ENCODE measurements at regions not wholly inside any gene's neighbourhood (a gene's known extent, or its start where the extent isn't known, plus 50 kb on each side); places are given as distances from the start of the nearest gene placed in this dataset.

DNA sequence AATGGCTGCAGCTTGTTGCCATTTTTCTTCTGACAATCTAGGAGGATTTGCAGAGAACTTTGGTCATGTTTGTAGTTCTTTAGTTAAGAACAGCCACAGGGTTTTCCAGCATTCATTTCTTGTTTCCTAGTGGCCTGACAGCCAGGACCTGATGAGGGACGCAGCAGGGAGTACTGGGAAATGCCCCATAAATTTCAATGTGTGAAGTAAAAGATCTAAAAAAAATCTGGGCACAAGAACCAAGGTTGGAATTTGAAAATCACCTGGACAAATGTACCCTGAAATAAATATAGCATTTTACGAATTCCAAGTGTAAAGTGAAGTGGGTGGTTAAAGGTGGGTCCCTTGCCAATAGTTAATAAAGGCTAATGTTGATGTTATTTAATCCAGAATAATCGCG is 195.0 kb downstream of the ZIC1 start:
- no peak for DNase-seq

DNA sequence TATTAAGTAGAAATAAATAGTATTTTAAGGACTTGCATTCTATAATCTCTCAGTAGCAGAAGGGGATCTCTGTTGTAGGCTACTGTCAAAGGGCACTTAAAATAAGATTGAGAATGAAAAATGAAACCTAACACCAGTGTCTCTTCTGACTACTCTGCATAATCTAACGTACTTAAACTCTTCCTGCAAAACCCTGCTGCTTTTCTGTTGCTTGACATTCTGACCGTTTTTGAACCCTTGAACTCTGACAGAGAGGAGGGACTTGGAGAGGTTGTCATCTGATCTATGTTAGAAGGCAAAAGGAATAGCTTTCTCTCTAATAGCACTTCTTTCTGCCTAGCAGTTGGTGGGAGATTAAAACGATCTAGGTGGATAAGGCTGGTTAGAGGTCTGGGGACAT is 204.6 kb downstream of the ZIC1 start:
- DNase-seq = no peak

- DNase-seq = no peak
Measured at GRCh38 chr3:147614210-147614609, 205.0 kb downstream of the ZIC1 start.

GRCh38 chr3:147615035-147615434 is 205.9 kb downstream of the ZIC1 start:
- no peak for DNase-seq

GRCh38 chr3:147616998-147617619 is 207.9 kb downstream of the ZIC1 start:
- DNase-seq = no peak

DNA sequence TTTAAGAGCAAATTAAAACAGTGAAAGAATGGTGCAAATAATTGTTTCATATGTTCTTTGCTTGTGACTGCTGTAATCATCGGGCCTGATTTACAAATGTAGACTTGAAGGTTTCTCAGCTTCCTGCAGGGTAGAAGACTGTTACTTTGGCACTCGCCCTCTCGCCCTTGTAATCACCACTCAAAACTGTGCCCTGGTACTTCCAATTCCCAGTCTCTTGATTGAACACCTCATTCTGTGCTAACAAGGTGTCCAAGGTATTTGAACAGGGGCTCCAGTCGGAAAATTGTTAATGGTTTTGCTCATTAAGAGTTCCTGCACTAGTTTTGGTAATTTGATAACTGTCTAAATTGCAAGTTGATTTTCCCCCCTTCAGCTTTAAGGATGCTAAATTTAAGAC is 209.5 kb downstream of the ZIC1 start:
- no peak for DNase-seq

- no peak for DNase-seq
Measured at GRCh38 chr3:147619921-147620560, 210.9 kb downstream of the ZIC1 start.

GRCh38 chr3:147620906-147621305 is 211.7 kb downstream of the ZIC1 start:
- DNase-seq = no peak

DNA sequence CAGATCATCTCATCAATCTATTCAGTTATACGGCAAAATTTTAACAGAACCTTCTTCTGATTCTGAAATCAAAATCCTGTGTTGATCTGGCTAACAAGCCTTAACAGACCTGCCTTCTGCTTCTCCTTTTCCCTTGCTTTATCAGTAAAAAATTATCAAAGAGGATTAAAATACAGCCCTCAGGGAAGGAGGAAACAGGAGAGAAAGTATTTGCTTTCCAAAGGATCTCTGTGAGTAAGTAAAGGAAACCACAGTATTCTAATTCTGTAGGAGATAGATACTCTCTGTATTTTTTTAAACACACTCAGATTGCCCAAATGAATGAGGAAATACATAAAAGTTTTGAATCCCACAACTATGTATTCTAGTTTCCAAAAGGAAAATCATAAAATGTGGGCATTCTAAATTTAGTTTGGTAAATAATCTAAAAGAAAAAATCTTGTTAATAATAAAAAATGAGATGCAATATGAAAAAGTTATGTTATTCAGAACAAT is 221.8 kb downstream of the ZIC1 start:
- DNase-seq = no peak

DNA sequence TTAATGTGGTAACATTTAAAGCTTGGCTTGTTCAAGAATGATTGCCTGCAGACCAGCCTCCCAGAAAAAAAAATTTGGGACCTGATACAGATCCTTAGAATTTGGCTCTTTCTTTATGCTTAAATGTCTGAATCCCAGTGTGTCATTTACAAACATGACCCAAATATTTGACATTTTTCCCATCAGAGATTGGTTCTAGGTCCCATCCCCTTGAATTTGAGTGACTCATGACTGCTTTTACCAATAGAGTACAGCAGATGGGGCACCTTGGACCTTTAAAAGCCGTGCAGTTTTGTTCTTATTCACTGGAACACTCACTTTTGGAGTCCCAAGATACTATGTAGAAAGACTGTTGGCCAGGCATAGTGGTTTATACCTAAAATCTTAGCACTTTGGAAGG is 231.6 kb downstream of the ZIC1 start:
- no peak for DNase-seq

GRCh38 chr3:147645761-147646160 is 236.6 kb downstream of the ZIC1 start:
- DNase-seq = no peak

DNA sequence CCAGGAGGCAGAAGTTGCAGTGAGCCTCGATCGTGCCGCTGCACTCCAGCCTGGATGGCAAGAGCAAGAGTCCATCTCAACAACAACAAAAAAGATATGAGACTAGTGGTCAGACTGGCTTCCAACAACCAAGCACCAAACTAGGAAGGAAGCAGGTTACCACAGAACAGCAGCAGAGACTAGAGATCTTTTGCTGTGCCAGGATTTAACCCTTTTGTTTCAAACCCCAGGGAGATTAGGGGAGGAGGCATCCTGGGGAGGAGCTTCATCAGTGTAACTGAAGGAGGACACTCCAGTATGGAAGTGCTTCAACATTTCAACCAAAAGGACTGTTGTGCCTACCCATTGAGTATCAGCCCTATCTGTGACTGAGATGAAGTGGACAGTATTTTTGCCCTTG is 240.3 kb downstream of the ZIC1 start:
- no peak for DNase-seq

GRCh38 chr3:147651107-147651778 is 242.1 kb downstream of the ZIC1 start:
- DNase-seq = no peak

DNA sequence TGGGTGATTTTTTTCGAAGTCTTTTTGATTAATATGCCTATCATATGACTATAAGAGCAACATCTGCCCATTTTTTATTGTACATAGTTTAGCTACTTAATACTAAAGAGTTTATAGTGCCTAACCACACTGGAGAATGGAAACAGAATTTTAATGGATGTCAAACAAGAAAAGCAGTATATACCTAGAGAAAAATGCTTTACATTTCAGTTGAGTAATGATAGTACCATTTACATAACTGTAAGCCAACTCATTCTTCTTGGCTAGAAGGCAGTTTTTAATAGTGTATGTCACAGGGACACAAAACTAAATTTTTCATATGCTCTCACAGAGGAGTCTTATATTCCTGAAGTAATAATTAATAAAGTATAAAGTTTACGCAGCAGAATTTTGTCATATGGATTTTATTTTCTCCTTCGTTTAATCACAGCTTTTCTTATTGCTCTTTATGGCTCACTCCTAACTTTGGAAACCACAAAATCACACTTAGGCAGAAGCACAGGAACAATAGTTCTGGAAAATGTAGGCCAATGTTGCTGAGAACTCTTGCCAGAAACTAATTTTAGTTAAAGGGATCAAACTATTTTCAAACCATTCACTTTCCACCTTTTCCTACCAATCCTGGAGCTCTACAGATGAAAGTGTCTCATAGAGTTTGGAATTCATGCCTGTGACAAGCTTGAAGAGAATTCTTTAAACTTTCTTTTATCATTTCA is 243.6 kb downstream of the ZIC1 start:
- no peak for DNase-seq

GRCh38 chr3:147653367-147653923 is 244.3 kb downstream of the ZIC1 start:
- DNase-seq = no peak

GRCh38 chr3:147654827-147655226 is 245.7 kb downstream of the ZIC1 start:
- DNase-seq = no peak

DNA sequence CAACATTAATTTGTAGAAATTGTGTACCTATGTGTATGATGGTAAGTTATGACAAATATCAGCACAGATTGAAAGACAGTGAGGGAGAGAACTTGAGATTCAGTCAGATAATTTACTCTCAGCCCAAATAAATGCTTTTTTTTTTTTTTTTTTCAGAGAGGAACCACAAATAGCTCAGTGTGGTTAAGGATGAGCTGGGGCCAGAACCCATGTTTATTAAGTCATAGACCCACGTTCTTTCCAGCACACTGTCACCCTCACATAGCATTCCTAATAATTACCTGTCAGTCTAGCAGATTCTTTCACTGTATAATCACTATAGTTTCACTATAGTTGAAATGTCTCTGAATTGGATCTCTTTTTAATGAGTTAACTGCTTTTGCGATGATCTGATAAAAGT is 246.1 kb downstream of the ZIC1 start:
- DNase-seq = no peak

GRCh38 chr3:147656023-147656422 is 246.9 kb downstream of the ZIC1 start:
- DNase-seq = no peak

- DNase-seq = no peak
Measured at GRCh38 chr3:147661916-147662315, 252.8 kb downstream of the ZIC1 start.

DNA sequence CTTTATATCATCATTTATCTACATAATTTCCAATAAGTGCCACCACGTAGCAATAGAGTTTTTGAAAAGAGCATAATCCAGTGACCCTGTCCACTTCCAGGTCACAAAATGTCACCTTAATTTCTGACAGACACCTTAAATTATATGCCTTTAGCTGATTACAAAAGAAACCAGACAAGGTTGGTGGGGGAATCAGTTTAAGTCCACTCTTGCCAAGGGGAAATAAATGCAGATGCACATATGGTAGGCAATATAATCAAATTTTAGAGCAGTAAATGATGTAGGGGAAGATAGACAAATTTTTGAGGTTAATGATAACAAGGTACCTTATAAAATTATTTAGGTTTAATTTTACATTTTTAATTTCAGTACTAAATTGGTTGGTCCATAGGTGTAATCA is 253.5 kb downstream of the ZIC1 start:
- no peak for DNase-seq

- no peak for DNase-seq
Measured at GRCh38 chr3:147669077-147669476, 259.9 kb downstream of the ZIC1 start.

- DNase-seq = no peak
Measured at GRCh38 chr3:147672035-147672434, 262.9 kb downstream of the ZIC1 start.

GRCh38 chr3:147672436-147672835 is 263.3 kb downstream of the ZIC1 start:
- no peak for DNase-seq
